ENCODE measurements at regions not wholly inside any gene's neighbourhood (a gene's known extent, or its start where the extent isn't known, plus 50 kb on each side); places are given as distances from the start of the nearest gene placed in this dataset.

DNA sequence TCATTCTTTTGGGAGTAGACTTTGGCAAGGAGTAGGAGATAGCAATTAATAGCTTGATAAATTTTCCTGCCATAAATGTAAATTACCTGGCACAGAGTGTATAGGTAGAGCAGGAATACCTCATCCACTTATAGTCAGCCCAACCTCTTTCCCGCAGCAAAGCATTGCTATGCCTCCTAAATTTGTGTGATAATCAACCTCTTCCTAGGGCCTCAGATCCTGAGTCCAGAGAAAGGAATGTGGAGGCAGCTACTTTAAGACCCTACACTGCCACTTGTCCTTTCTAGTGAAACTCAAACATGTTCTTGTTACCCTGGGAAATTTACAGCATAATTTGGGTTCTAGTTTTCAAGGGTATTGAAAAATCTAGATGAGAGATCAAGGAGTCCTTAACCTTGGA is 919.0 kb downstream of the RAPGEF2 start:
- no peak overlapping the region for H2AFZ ChIP-seq (ENCODE audit: control insufficient read depth, low read depth, low read length)
- RAD21 ChIA-PET (ENCODE audit: unreplicated experiment): no interaction called here
- DNase-seq (ENCODE audit: low read depth, low spot score) (no peak), FAIRE-seq (no peak), ATAC-seq (no peak)
- no peaks in the 10 kb centered on the region for H3K36me3 ChIP-seq (ENCODE audit: control insufficient read depth in 2 of 2, insufficient read depth in 2 of 2, low read length in 1 of 2)
- H3K27ac ChIP-seq (ENCODE audit: control insufficient read depth, insufficient read depth): no peak overlapping the region
- intact Hi-C loops (cut with micrococcal nuclease; ENCODE audit: unreplicated experiment) (no loop called here), in situ Hi-C loops (cut with MboI) (no loop called here)
- no peaks in the 10 kb centered on the region for H3K79me2 ChIP-seq (ENCODE audit: control insufficient read depth, insufficient read depth, low read length)
- POLR2A ChIA-PET: no interaction called here
- TF ChIP-seq EED (IDR thresholded peaks at IDR 0.05; ENCODE audit: low read depth) (no peak), RAD21 (IDR thresholded peaks at IDR 0.05; ENCODE audit: insufficient read depth, low read depth, low read length) (no peak), SMARCA5 (IDR thresholded peaks at IDR 0.05) (no peak), ZSCAN29 (IDR thresholded peaks at IDR 0.05) (no peak), HDGF (IDR thresholded peaks at IDR 0.05) (no peak), MTA2 (IDR thresholded peaks at IDR 0.05; ENCODE audit: low read depth) (no peak), MEF2A (IDR thresholded peaks at IDR 0.05; ENCODE audit: insufficient read depth, low read depth, low read length) (no peak), SRF (IDR thresholded peaks at IDR 0.05; ENCODE audit: low read depth in 2 of 2, low read length in 2 of 2) (no peak), NR2C1 (IDR thresholded peaks at IDR 0.05) (no peak)
- TF ChIP-seq, protein P1, sequence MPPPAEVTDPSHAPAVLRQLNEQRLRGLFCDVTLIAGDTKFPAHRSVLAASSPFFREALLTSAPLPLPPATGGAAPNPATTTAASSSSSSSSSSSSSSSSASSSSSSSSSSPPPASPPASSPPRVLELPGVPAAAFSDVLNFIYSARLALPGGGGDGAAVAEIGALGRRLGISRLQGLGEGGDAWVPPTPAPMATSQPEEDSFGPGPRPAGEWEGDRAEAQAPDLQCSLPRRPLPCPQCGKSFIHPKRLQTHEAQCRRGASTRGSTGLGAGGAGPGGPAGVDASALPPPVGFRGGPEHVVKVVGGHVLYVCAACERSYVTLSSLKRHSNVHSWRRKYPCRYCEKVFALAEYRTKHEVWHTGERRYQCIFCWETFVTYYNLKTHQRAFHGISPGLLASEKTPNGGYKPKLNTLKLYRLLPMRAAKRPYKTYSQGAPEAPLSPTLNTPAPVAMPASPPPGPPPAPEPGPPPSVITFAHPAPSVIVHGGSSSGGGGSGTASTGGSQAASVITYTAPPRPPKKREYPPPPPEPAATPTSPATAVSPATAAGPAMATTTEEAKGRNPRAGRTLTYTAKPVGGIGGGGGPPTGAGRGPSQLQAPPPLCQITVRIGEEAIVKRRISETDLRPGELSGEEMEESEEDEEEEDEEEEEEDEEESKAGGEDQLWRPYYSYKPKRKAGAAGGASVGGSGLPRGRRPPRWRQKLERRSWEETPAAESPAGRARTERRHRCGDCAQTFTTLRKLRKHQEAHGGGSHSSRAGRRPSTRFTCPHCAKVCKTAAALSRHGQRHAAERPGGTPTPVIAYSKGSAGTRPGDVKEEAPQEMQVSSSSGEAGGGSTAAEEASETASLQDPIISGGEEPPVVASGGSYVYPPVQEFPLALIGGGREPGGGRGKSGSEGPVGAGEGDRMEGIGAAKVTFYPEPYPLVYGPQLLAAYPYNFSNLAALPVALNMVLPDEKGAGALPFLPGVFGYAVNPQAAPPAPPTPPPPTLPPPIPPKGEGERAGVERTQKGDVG (CRISPR knock-in tag; IDR thresholded peaks at IDR 0.05): no peak
- TF ChIP-seq, protein P2, sequence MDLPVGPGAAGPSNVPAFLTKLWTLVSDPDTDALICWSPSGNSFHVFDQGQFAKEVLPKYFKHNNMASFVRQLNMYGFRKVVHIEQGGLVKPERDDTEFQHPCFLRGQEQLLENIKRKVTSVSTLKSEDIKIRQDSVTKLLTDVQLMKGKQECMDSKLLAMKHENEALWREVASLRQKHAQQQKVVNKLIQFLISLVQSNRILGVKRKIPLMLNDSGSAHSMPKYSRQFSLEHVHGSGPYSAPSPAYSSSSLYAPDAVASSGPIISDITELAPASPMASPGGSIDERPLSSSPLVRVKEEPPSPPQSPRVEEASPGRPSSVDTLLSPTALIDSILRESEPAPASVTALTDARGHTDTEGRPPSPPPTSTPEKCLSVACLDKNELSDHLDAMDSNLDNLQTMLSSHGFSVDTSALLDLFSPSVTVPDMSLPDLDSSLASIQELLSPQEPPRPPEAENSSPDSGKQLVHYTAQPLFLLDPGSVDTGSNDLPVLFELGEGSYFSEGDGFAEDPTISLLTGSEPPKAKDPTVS (IDR thresholded peaks at IDR 0.05; ENCODE audit: low read depth, low read length): no peak
- TF ChIP-seq, protein P3, sequence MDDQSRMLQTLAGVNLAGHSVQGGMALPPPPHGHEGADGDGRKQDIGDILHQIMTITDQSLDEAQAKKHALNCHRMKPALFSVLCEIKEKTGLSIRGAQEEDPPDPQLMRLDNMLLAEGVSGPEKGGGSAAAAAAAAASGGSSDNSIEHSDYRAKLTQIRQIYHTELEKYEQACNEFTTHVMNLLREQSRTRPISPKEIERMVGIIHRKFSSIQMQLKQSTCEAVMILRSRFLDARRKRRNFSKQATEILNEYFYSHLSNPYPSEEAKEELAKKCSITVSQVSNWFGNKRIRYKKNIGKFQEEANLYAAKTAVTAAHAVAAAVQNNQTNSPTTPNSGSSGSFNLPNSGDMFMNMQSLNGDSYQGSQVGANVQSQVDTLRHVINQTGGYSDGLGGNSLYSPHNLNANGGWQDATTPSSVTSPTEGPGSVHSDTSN (IDR thresholded peaks at IDR 0.05; ENCODE audit: insufficient replicate concordance, low read depth, low read length): no peak
- no peaks in the 10 kb centered on the region for H3K4me1 ChIP-seq (ENCODE audit: control insufficient read depth, insufficient read depth, low read length)
- H4K20me1 ChIP-seq (ENCODE audit: control insufficient read depth, insufficient read depth): no peaks in the 10 kb centered on the region
- SMC1A ChIA-PET (ENCODE audit: uncharacterized antibody, unreplicated experiment): interaction anchor here (1.1 kb wide), 1 partner anchor 12 kb away, joined by 3 read pairs; no protein-coding TSS in a partner anchor
- CTCF ChIA-PET: interaction anchor here (0.8 to 1.6 kb wide), 2 partner anchors 18 to 75 kb away, joined by 3 to 4 read pairs; no protein-coding TSS in a partner anchor
- no peaks in the 10 kb centered on the region for H3K27me3 ChIP-seq (replicated peaks in 1 of 2; ENCODE audit: control insufficient read depth in 2 of 2, insufficient read depth in 2 of 2, low read length in 1 of 2)
- 81% methylated on average over 1 of the region's 1 CpG for WGBS (ENCODE audit: insufficient coverage, insufficient replicate concordance, low lambda C conversion rate, missing lambda C conversion rate)
- no peak overlapping the region for H3K4me3 ChIP-seq
- no TSS peak for BruUV-seq (replicated peaks)
- no peak overlapping the region for H3K9ac ChIP-seq (ENCODE audit: control insufficient read depth, insufficient read depth, low read length)
- no peaks in the 10 kb centered on the region for H3K9me3 ChIP-seq (replicated peaks; ENCODE audit: control insufficient read depth, insufficient read depth, low read length)
- H3K4me2 ChIP-seq (ENCODE audit: control insufficient read depth, insufficient read depth): no peak overlapping the region
